IPS-NIHi7 (cell line): ENCODE measurements at regions not wholly inside any gene's neighbourhood (a gene's known extent, or its start where the extent isn't known, plus 50 kb on each side); places are given as distances from the start of the nearest gene placed in this dataset.
"Not testable (repeated sequence)": the region's sequence is repeated elsewhere in the genome, so short reads cannot be mapped to it uniquely, and the experiment has no call there.

ENCODE experiments used
- DNase-seq: peaks from one replicate; pipeline ENCODE4 v3.0.0; 2012; ENCODE audit warnings: mixed read lengths; ENCODE audit errors: extremely low spot score

GRCh38 chr20:12815778-12816408 lies 192.9 kb upstream of the SPTLC3 start:
- DNase-seq = no peak

GRCh38 chr20:12821249-12821648 lies 187.5 kb upstream of the SPTLC3 start:
- no peak for DNase-seq

- DNase-seq = no peak
These were observed 185.0 kb upstream of the SPTLC3 start for GRCh38 chr20:12823734-12824133.

- no peak for DNase-seq
These were observed 184.2 kb upstream of the SPTLC3 start for GRCh38 chr20:12824328-12825225.

- DNase-seq = no peak
These were observed 183.6 kb upstream of the SPTLC3 start for GRCh38 chr20:12825226-12825595.

GRCh38 chr20:12827816-12828385 lies 180.9 kb upstream of the SPTLC3 start:
- DNase-seq = peak; percentile 25

- DNase-seq = no peak
These were observed 179.6 kb upstream of the SPTLC3 start for GRCh38 chr20:12829170-12829569.

- no peak for DNase-seq
These were observed 174.9 kb upstream of the SPTLC3 start for GRCh38 chr20:12833861-12834260.

GRCh38 chr20:12835999-12836398 lies 172.8 kb upstream of the SPTLC3 start:
- DNase-seq = peak; percentile 23

- DNase-seq = no peak
These were observed 171.1 kb upstream of the SPTLC3 start for GRCh38 chr20:12837646-12838045.

GRCh38 chr20:12838261-12838866 lies 170.4 kb upstream of the SPTLC3 start:
- peak; percentile 58 for DNase-seq

- peak; percentile 20 for DNase-seq
These were observed 160.9 kb upstream of the SPTLC3 start for GRCh38 chr20:12847872-12848271.

- no peak for DNase-seq
These were observed 159.4 kb upstream of the SPTLC3 start for GRCh38 chr20:12849225-12849910.

- not testable (repeated sequence) for DNase-seq
These were observed 151.1 kb upstream of the SPTLC3 start for GRCh38 chr20:12857643-12858042.

GRCh38 chr20:12860619-12861247 lies 148.0 kb upstream of the SPTLC3 start:
- no peak for DNase-seq

GRCh38 chr20:12869669-12870068 lies 139.1 kb upstream of the SPTLC3 start:
- no peak for DNase-seq

- no peak for DNase-seq
These were observed 138.2 kb upstream of the SPTLC3 start for GRCh38 chr20:12870588-12870987.

GRCh38 chr20:12874933-12875332 lies 133.8 kb upstream of the SPTLC3 start:
- no peak for DNase-seq

GRCh38 chr20:12875510-12875909 lies 133.3 kb upstream of the SPTLC3 start:
- no peak for DNase-seq

- no peak for DNase-seq
These were observed 125.8 kb upstream of the SPTLC3 start for GRCh38 chr20:12882832-12883506.

GRCh38 chr20:12883507-12883885 lies 125.3 kb upstream of the SPTLC3 start:
- DNase-seq = no peak
